WTC11 (cell line): ENCODE measurements at regions not wholly inside any gene's neighbourhood (a gene's known extent, or its start where the extent isn't known, plus 50 kb on each side); places are given as distances from the start of the nearest gene placed in this dataset.
"Not testable (repeated sequence)": the region's sequence is repeated elsewhere in the genome, so short reads cannot be mapped to it uniquely, and the experiment has no call there.

Experiments used
- ETV6 ChIP-seq: sonication (generic); formaldehyde crosslinking; IDR thresholded peaks from 2 replicates; pipeline ENCODE4 v1.8.1; 2022; ENCODE audit warnings: mild to moderate bottlenecking, missing genetic modification reagents
- NFYB ChIP-seq: sonication (generic); formaldehyde crosslinking; conservative IDR thresholded peaks from 2 replicates; pipeline ENCODE4 v1.8.0; 2022; ENCODE audit warnings: low read depth, missing genetic modification reagents
- TEAD4 ChIP-seq: sonication (generic); formaldehyde crosslinking; IDR thresholded peaks from 2 replicates; pipeline ENCODE4 v1.8.0; 2022; ENCODE audit warnings: mild to moderate bottlenecking, missing genetic modification reagents
- TF ChIP-seq, protein P1 (sequence below): fragments of 200-600 bp; IDR thresholded peaks from 2 replicates; pipeline ENCODE4 v1.8.0; 2022; ENCODE audit warnings: antibody characterized with exemption
- TF ChIP-seq, protein P2 (sequence below): fragments of 250-450 bp; sonication (Bioruptor Pico); IDR thresholded peaks from 2 replicates; pipeline ENCODE4 v2.1.2; 2022; ENCODE audit warnings: mild to moderate bottlenecking, moderate library complexity
- TF ChIP-seq, protein P3 (sequence below): sonication (generic); formaldehyde crosslinking; IDR thresholded peaks from 2 replicates; pipeline ENCODE4 v1.8.1; 2023; ENCODE audit warnings: mild to moderate bottlenecking, missing genetic modification reagents, moderate library complexity
- TF ChIP-seq, protein P4 (sequence below): sonication (generic); formaldehyde crosslinking; IDR thresholded peaks from 2 replicates; pipeline ENCODE4 v1.8.0; 2023; ENCODE audit warnings: missing genetic modification reagents
- TF ChIP-seq, protein P5 (sequence below): sonication (generic); formaldehyde crosslinking; IDR thresholded peaks from 2 replicates; pipeline ENCODE4 v1.8.0; 2022; ENCODE audit warnings: mild to moderate bottlenecking, missing genetic modification reagents

DNA sequence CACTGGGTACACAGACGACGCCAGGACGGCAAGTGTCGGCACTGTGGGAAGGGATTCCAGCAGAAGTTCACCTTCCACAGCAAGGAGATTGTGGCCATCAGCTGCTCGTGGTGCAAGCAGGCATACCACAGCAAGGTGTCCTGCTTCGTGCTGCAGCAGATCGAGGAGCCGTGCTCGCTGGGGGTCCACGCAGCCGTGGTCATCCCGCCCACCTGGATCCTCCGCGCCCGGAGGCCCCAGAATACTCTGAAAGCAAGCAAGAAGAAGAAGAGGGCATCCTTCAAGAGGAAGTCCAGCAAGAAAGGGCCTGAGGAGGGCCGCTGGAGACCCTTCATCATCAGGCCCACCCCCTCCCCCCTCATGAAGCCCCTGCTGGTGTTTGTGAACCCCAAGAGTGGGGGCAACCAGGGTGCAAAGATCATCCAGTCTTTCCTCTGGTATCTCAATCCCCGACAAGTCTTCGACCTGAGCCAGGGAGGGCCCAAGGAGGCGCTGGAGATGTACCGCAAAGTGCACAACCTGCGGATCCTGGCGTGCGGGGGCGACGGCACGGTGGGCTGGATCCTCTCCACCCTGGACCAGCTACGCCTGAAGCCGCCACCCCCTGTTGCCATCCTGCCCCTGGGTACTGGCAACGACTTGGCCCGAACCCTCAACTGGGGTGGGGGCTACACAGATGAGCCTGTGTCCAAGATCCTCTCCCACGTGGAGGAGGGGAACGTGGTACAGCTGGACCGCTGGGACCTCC, 89.4 kb downstream of the LACC1 start:
- TF ChIP-seq, protein P1, sequence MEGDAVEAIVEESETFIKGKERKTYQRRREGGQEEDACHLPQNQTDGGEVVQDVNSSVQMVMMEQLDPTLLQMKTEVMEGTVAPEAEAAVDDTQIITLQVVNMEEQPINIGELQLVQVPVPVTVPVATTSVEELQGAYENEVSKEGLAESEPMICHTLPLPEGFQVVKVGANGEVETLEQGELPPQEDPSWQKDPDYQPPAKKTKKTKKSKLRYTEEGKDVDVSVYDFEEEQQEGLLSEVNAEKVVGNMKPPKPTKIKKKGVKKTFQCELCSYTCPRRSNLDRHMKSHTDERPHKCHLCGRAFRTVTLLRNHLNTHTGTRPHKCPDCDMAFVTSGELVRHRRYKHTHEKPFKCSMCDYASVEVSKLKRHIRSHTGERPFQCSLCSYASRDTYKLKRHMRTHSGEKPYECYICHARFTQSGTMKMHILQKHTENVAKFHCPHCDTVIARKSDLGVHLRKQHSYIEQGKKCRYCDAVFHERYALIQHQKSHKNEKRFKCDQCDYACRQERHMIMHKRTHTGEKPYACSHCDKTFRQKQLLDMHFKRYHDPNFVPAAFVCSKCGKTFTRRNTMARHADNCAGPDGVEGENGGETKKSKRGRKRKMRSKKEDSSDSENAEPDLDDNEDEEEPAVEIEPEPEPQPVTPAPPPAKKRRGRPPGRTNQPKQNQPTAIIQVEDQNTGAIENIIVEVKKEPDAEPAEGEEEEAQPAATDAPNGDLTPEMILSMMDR, result not testable (repeated sequence)
- TF ChIP-seq, protein P2, sequence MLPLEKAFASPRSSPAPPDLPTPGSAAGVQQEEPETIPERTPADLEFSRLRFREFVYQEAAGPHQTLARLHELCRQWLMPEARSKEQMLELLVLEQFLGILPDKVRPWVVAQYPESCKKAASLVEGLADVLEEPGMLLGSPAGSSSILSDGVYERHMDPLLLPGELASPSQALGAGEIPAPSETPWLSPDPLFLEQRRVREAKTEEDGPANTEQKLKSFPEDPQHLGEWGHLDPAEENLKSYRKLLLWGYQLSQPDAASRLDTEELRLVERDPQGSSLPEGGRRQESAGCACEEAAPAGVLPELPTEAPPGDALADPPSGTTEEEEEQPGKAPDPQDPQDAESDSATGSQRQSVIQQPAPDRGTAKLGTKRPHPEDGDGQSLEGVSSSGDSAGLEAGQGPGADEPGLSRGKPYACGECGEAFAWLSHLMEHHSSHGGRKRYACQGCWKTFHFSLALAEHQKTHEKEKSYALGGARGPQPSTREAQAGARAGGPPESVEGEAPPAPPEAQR (CRISPR knock-in tag), result not testable (repeated sequence)
- TF ChIP-seq ETV6, TEAD4, NFYB (CRISPR knock-in tag): not testable (repeated sequence)
- TF ChIP-seq, protein P3, sequence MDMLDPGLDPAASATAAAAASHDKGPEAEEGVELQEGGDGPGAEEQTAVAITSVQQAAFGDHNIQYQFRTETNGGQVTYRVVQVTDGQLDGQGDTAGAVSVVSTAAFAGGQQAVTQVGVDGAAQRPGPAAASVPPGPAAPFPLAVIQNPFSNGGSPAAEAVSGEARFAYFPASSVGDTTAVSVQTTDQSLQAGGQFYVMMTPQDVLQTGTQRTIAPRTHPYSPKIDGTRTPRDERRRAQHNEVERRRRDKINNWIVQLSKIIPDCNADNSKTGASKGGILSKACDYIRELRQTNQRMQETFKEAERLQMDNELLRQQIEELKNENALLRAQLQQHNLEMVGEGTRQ (CRISPR knock-in tag), result not testable (repeated sequence)
- TF ChIP-seq, protein P4, sequence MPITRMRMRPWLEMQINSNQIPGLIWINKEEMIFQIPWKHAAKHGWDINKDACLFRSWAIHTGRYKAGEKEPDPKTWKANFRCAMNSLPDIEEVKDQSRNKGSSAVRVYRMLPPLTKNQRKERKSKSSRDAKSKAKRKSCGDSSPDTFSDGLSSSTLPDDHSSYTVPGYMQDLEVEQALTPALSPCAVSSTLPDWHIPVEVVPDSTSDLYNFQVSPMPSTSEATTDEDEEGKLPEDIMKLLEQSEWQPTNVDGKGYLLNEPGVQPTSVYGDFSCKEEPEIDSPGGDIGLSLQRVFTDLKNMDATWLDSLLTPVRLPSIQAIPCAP, result not testable (repeated sequence)
- TF ChIP-seq, protein P5, sequence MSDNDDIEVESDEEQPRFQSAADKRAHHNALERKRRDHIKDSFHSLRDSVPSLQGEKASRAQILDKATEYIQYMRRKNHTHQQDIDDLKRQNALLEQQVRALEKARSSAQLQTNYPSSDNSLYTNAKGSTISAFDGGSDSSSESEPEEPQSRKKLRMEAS (CRISPR knock-in tag), result not testable (repeated sequence)
